ENCODE measurements at regions not wholly inside any gene's neighbourhood (a gene's known extent, or its start where the extent isn't known, plus 50 kb on each side); places are given as distances from the start of the nearest gene placed in this dataset.

DNA sequence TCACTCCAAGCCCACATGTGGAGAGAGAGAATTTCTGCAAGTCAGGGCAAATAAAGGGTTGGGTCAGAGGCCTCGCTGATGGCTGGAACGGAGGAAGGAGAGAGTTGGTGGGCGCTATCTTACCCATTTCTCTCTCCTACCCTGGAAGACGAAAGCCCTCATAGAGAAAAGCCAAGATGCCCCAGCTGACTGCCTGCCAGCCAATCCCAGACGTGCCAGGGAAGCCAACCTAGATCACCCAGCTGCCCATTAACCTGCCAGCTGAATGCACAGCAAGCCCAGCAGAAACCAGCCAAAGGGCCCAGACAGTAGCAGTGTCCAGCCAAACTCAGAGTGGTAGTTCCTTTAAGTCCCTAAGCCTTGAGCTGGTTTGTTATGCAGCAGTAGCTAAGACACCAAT lies 167.0 kb upstream of the ZNF507 start:
- TF ChIP-seq, protein P1, sequence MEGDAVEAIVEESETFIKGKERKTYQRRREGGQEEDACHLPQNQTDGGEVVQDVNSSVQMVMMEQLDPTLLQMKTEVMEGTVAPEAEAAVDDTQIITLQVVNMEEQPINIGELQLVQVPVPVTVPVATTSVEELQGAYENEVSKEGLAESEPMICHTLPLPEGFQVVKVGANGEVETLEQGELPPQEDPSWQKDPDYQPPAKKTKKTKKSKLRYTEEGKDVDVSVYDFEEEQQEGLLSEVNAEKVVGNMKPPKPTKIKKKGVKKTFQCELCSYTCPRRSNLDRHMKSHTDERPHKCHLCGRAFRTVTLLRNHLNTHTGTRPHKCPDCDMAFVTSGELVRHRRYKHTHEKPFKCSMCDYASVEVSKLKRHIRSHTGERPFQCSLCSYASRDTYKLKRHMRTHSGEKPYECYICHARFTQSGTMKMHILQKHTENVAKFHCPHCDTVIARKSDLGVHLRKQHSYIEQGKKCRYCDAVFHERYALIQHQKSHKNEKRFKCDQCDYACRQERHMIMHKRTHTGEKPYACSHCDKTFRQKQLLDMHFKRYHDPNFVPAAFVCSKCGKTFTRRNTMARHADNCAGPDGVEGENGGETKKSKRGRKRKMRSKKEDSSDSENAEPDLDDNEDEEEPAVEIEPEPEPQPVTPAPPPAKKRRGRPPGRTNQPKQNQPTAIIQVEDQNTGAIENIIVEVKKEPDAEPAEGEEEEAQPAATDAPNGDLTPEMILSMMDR (conservative IDR thresholded peaks at IDR 0.05): no peak
- no peak for TF ChIP-seq ZFX (IDR thresholded peaks at IDR 0.05)

Data from C4-2B (cell line).